HG03196 (cell line): ENCODE measurements at regions not wholly inside any gene's neighbourhood (a gene's known extent, or its start where the extent isn't known, plus 50 kb on each side); places are given as distances from the start of the nearest gene placed in this dataset.
"Not testable (repeated sequence)": the region's sequence is repeated elsewhere in the genome, so short reads cannot be mapped to it uniquely, and the experiment has no call there.

Experiments
- ATAC-seq: cut with Tn5 transposase; IDR thresholded peaks from one replicate; pipeline ENCODE4 v1.9.1; 2021; ENCODE audit not compliant: unreplicated experiment

- no peak for ATAC-seq
These were observed 71.7 kb upstream of the RAP1B start for GRCh38 chr12:68538726-68539614.

GRCh38 chr12:68539615-68539952 is 71.1 kb upstream of the RAP1B start:
- ATAC-seq = no peak

GRCh38 chr12:68540768-68541167 is 69.9 kb upstream of the RAP1B start:
- not testable (repeated sequence) for ATAC-seq

- not testable (repeated sequence) for ATAC-seq
These were observed 63.4 kb upstream of the RAP1B start for GRCh38 chr12:68547318-68547717.

- not testable (repeated sequence) for ATAC-seq
These were observed 58.0 kb upstream of the RAP1B start for GRCh38 chr12:68552605-68553195.

- no peak for ATAC-seq
These were observed 53.5 kb upstream of the RAP1B start for GRCh38 chr12:68557011-68557730.

- ATAC-seq = no peak
These were observed 51.5 kb upstream of the RAP1B start for GRCh38 chr12:68559246-68559645.

- no peak for ATAC-seq
These were observed 50.5 kb upstream of the RAP1B start for GRCh38 chr12:68559984-68560850.

GRCh38 chr12:68560851-68561422 is 49.8 kb upstream of the RAP1B start:
- no peak for ATAC-seq
